WTC11 (cell line): ENCODE measurements at regions not wholly inside any gene's neighbourhood (a gene's known extent, or its start where the extent isn't known, plus 50 kb on each side); places are given as distances from the start of the nearest gene placed in this dataset.

ENCODE experiments used
- CTCF ChIP-seq: fragments of 200-600 bp; IDR thresholded peaks from 2 replicates; pipeline ENCODE4 v1.8.0; 2022; ENCODE audit warnings: antibody characterized with exemption
- SP1 ChIP-seq: sonication (generic); formaldehyde crosslinking; conservative IDR thresholded peaks from 2 replicates; pipeline ENCODE4 v1.8.1; 2022; ENCODE audit warnings: missing genetic modification reagents

- no peak for TF ChIP-seq CTCF
- no peak for TF ChIP-seq SP1 (CRISPR knock-in tag)
Measured at GRCh38 chr7:119782286-119782685, 490.7 kb upstream of the KCND2 start.
